Spleen (tissue), 7 donors: ENCODE measurements at regions not wholly inside any gene's neighbourhood (a gene's known extent, or its start where the extent isn't known, plus 50 kb on each side); places are given as distances from the start of the nearest gene placed in this dataset.

ENCODE experiments used
- CTCF ChIP-seq, 11 experiments: fragments of 200-600 bp in 7 of 11; fragments of 450-650 bp in 4 of 11; sonication (generic) in 4 of 11; IDR thresholded peaks in 8 of 11; conservative IDR thresholded peaks in 3 of 11; 1 replicate in 7 of 11; 2 replicates in 4 of 11; pipeline versions ENCODE4 v1.4.0 to v1.8.0; 2016 to 2021; ENCODE audit warnings: antibody characterized with exemption in 11 of 11, inconsistent platforms in 4 of 11, mild to moderate bottlenecking in 1 of 11
- POLR2A ChIP-seq, 3 donors: fragments of 450-650 bp; IDR thresholded peaks; one replicate each; pipeline ENCODE4 v1.5.1; 2017; ENCODE audit warnings: antibody characterized with exemption in 3 of 3, mild to moderate bottlenecking in 1 of 3
- POLR2AphosphoS5 ChIP-seq, 3 donors: sonication (generic); formaldehyde crosslinking; IDR thresholded peaks; one replicate each; pipeline ENCODE4 v1.5.1; 2017; ENCODE audit warnings: antibody characterized with exemption in 3 of 3
- donor health status: DM: no; HTN: no; CAD: no; lungs with moderate emphysema.
- donor health status: DM: no; HTN: no; CAD: no.
- donor health status: DM: no; HTN: no; CAD: no.

- TF ChIP-seq CTCF (IDR thresholded peaks at IDR 0.05 in 8 of 11, conservative IDR thresholded peaks at IDR 0.05 in 3 of 11) (no peak), POLR2AphosphoS5 (IDR thresholded peaks at IDR 0.05) (no peak), POLR2A (IDR thresholded peaks at IDR 0.05) (no peak)
These were observed 1274.1 kb upstream of the SPRY2 start for GRCh38 chr13:81615031-81615430.
